SK-N-SH (cell line): ENCODE measurements at regions not wholly inside any gene's neighbourhood (a gene's known extent, or its start where the extent isn't known, plus 50 kb on each side); places are given as distances from the start of the nearest gene placed in this dataset.

Experiments used
- CTCF ChIA-PET: fragments of 300-600, 350-600 bp; formaldehyde crosslinking; extraction: SDS; loops from one replicate; lab custom pipeline; 2021; lab: Yijun Ruan, JAX
- POLR2A ChIA-PET: fragments of 350-600 bp; sonication (Branson Sonifier 250); formaldehyde crosslinking; extraction: SDS; loops from one replicate; lab custom pipeline; 2020; ENCODE audit warnings: antibody characterized with exemption, inconsistent platforms; lab: Yijun Ruan, JAX
- DNase-seq: peaks from one replicate; pipeline ENCODE4 v3.0.0; 2012
- H2AFZ ChIP-seq: fragments of 200-600 bp; sonication (generic); 2 replicates; pipeline ENCODE4 v1.8.1; 2016; ENCODE audit warnings: antibody characterized with exemption, mild to moderate bottlenecking, low read depth
- H3F3A ChIP-seq: fragments of 200-600 bp; sonication (generic); replicated peaks from 2 replicates; pipeline ENCODE3; 2016; ENCODE audit warnings: antibody characterized with exemption, mild to moderate bottlenecking; ENCODE audit not compliant: insufficient read depth
- H3K27ac ChIP-seq, 2 experiments: fragments of 200-500 bp in 1 of 2; fragments of 200-600 bp in 1 of 2; sonication (Bioruptor generic) in 1 of 2; sonication (generic), shearing (Covaris generic) in 1 of 2; 2 replicates each; pipeline versions ENCODE4 v1.5.1 to v1.6.1; 2014 to 2016; ENCODE audit warnings: low read depth in 2 of 2, inconsistent platforms in 1 of 2, low read length in 1 of 2, mild to moderate bottlenecking in 1 of 2, mixed read lengths in 1 of 2
- H3K27me3 ChIP-seq: fragments of 200-600 bp; sonication (generic), shearing (Covaris generic); 2 replicates; pipeline ENCODE4 v1.6.1; 2016; ENCODE audit warnings: mixed run types; ENCODE audit not compliant: insufficient read depth
- H3K36me3 ChIP-seq, 2 experiments: fragments of 200-500 bp in 1 of 2; fragments of 200-600 bp in 1 of 2; sonication (Bioruptor generic) in 1 of 2; sonication (generic) in 1 of 2; replicated peaks in 1 of 2; 2 replicates each; pipeline versions ENCODE3 to v1.5.1; 2014 to 2016; ENCODE audit warnings: low read length in 1 of 2, mild to moderate bottlenecking in 1 of 2; ENCODE audit not compliant: insufficient read depth in 2 of 2, control insufficient read depth in 1 of 2
- H3K4me1 ChIP-seq, 2 experiments: fragments of 200-500 bp in 1 of 2; fragments of 200-600 bp in 1 of 2; sonication (Bioruptor generic) in 1 of 2; sonication (generic), shearing (Covaris generic) in 1 of 2; 2 replicates each; pipeline versions ENCODE4 v1.5.1 to v1.6.1; 2014 to 2016; ENCODE audit warnings: low read depth in 1 of 2, low read length in 1 of 2, mixed run types in 1 of 2; ENCODE audit not compliant: insufficient read depth in 2 of 2, control insufficient read depth in 1 of 2
- H3K4me2 ChIP-seq: fragments of 200-600 bp; sonication (generic), shearing (Covaris generic); 2 replicates; pipeline ENCODE4 v1.6.1; 2017; ENCODE audit warnings: mixed run types
- H3K4me3 ChIP-seq, 2 experiments: fragments of 200-500 bp in 1 of 2; fragments of 200-600 bp in 1 of 2; sonication (Bioruptor generic) in 1 of 2; sonication (generic), shearing (Covaris generic) in 1 of 2; 2 replicates each; pipeline versions ENCODE4 v1.5.1 to v1.8.1; 2014 to 2016; ENCODE audit warnings: low read depth in 2 of 2, inconsistent platforms in 1 of 2, low read length in 1 of 2, mild to moderate bottlenecking in 1 of 2, mixed read lengths in 1 of 2, moderate library complexity in 1 of 2
- H3K79me2 ChIP-seq: fragments of 200-600 bp; sonication (generic); 2 replicates; pipeline ENCODE4 v1.8.1; 2017; ENCODE audit warnings: mild to moderate bottlenecking; ENCODE audit not compliant: insufficient read depth
- H3K9ac ChIP-seq: fragments of 200-600 bp; sonication (generic); 2 replicates; pipeline ENCODE4 v1.6.1; 2017; ENCODE audit warnings: mixed run types
- H3K9me2 ChIP-seq: fragments of 200-600 bp; sonication (generic); 2 replicates; pipeline ENCODE4 v1.6.1; 2017; ENCODE audit warnings: mixed run types
- H3K9me3 ChIP-seq: fragments of 200-600 bp; sonication (generic); 2 replicates; pipeline ENCODE4 v1.6.1; 2017; ENCODE audit warnings: mixed run types, mild to moderate bottlenecking, moderate library complexity
- H4K20me1 ChIP-seq: fragments of 200-600 bp; sonication (generic); 2 replicates; pipeline ENCODE4 v1.6.1; 2017; ENCODE audit warnings: mild to moderate bottlenecking, mixed run types; ENCODE audit not compliant: insufficient read depth
- CHD2 ChIP-seq: fragments of 150-350 bp; IDR thresholded peaks from 2 replicates; pipeline ENCODE4 v1.6.1; 2018; ENCODE audit warnings: low read length; ENCODE audit not compliant: partially characterized antibody
- CTCF ChIP-seq: fragments of 200-600 bp; sonication (generic); IDR thresholded peaks from 2 replicates; pipeline ENCODE4 v1.6.1; 2017; ENCODE audit warnings: antibody characterized with exemption, mild to moderate bottlenecking, moderate library complexity
- ELF1 ChIP-seq: IDR thresholded peaks from 2 replicates; pipeline ENCODE4 v1.4.0; 2012
- EZH2phosphoT487 ChIP-seq: fragments of 200-600 bp; sonication (generic); IDR thresholded peaks from 2 replicates; pipeline ENCODE4 v1.6.1; 2017; ENCODE audit warnings: low read depth, mixed run types, mild to moderate bottlenecking, antibody characterized with exemption, moderate library complexity, borderline replicate concordance
- GABPA ChIP-seq: IDR thresholded peaks from 2 replicates; pipeline ENCODE4 v1.4.0; 2012; ENCODE audit warnings: low read depth, mild to moderate bottlenecking
- GATA2 ChIP-seq: sonication (generic); formaldehyde crosslinking; IDR thresholded peaks from 2 replicates; pipeline ENCODE4 v1.5.0; 2020; ENCODE audit warnings: mild to moderate bottlenecking, missing genetic modification reagents
- MEF2A ChIP-seq: IDR thresholded peaks from 2 replicates; pipeline ENCODE4 v1.4.0; 2012; ENCODE audit warnings: low read depth, borderline replicate concordance
- MXI1 ChIP-seq: IDR thresholded peaks from 2 replicates; pipeline ENCODE4 v1.6.1; 2012; ENCODE audit warnings: mild to moderate bottlenecking, low read depth, low read length, improper control_type of control experiment
- NFIC ChIP-seq: IDR thresholded peaks from 2 replicates; pipeline ENCODE4 v1.4.0; 2012; ENCODE audit warnings: borderline replicate concordance
- NRF1 ChIP-seq: IDR thresholded peaks from 2 replicates; pipeline ENCODE4 v1.6.1; 2012; ENCODE audit warnings: low read depth, mild to moderate bottlenecking, low read length
- RCOR1 ChIP-seq: fragments of 150-350 bp; IDR thresholded peaks from 2 replicates; pipeline ENCODE4 v1.6.1; 2017; ENCODE audit warnings: antibody characterized with exemption, low read length
- RFX5 ChIP-seq: IDR thresholded peaks from 2 replicates; pipeline ENCODE4 v1.6.1; 2012; ENCODE audit warnings: mild to moderate bottlenecking, improper control_type of control experiment, low read length
- RXRA ChIP-seq: IDR thresholded peaks from 2 replicates; pipeline ENCODE4 v1.4.0; 2012; ENCODE audit warnings: low read depth, mild to moderate bottlenecking, borderline replicate concordance
- SIN3A ChIP-seq: IDR thresholded peaks from 2 replicates; pipeline ENCODE4 v1.6.1; 2012; ENCODE audit warnings: low read depth, mild to moderate bottlenecking, low read length, moderate library complexity, borderline replicate concordance
- SMC3 ChIP-seq: IDR thresholded peaks from 2 replicates; pipeline ENCODE4 v1.6.1; 2012; ENCODE audit warnings: low read depth, low read length, improper control_type of control experiment
- TCF12 ChIP-seq: IDR thresholded peaks from 2 replicates; pipeline ENCODE4 v1.4.0; 2012
- YY1 ChIP-seq: IDR thresholded peaks from 2 replicates; pipeline ENCODE4 v1.4.0; 2012; ENCODE audit warnings: low read depth, mild to moderate bottlenecking
- WGBS: methylation state at CpG from one replicate; pipeline ENCODE4 v1.1.6; 2017; ENCODE audit warnings: low lambda C conversion rate; 5-methylcytosine and 5-hydroxymethylcytosine counted together

DNA sequence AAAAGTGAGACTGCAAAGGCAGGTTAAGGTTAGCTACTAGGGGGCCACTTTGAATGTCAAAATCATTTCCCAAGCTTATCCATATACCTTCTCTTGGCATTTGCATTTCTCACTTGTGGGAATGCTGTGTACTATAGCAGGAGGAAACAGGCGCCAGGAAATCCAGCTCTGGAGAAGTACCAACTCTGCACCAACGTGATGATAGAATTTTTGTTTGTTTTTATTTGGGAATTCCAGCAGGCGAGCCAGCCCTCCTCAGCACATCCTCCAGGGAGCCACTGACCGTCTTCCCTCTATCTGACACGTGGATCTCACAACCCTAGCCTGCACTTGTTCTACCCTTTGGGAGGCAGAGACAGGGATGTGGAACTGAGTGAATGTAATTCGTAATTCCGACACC is 318.0 kb downstream of the ACTL7B start:
- Histone ChIP-seq H2AFZ (no peak overlapping the region), H3K79me2 (no peaks in the 10 kb centered on the region), H3K4me3 (no peak overlapping the region), H3F3A (no peaks in the 10 kb centered on the region), H3K27ac (no peak overlapping the region), H3K27me3 (no peaks in the 10 kb centered on the region), H3K9ac (no peak overlapping the region), H3K36me3 (no peaks in the 10 kb centered on the region), H3K4me1 (no peaks in the 10 kb centered on the region), H3K4me2 (no peak overlapping the region), H4K20me1 (no peaks in the 10 kb centered on the region), H3K9me3 (no peaks in the 10 kb centered on the region), H3K9me2 (no peaks in the 10 kb centered on the region)
- 48% methylated on average over 7 of the region's 7 CpGs for WGBS
- ChIA-PET CTCF (no interaction called here), POLR2A (no interaction called here)
- TF ChIP-seq YY1, result no peak
- no peak for TF ChIP-seq MEF2A
- TF ChIP-seq MXI1, result no peak
- no peak for TF ChIP-seq ELF1
- no peak for TF ChIP-seq RCOR1
- no peak for DNase-seq

GRCh38 chr9:108536836-108537601 is 318.8 kb downstream of the ACTL7B start:
- no peaks in the 10 kb centered on the region for H3F3A ChIP-seq
- ChIA-PET POLR2A (no interaction called here), CTCF (interaction anchor here (0.8 to 2.3 kb wide), 4 partner anchors 8 to 1071 kb away, joined by 3 to 6 read pairs (median 5); no protein-coding TSS in a partner anchor)

More at GRCh38 chr9:108536836-108537601, 318.8 kb downstream of the ACTL7B start:
- no peak overlapping the region for H3K4me2 ChIP-seq
- H3K9me2 ChIP-seq, result no peaks in the 10 kb centered on the region
- DNase-seq, result no peak
- H3K4me3 ChIP-seq, result no peak overlapping the region
- no peak for TF ChIP-seq CHD2
- no peak for TF ChIP-seq NRF1
- no peak for TF ChIP-seq SMC3
- TF ChIP-seq RFX5, result no peak
- TF ChIP-seq GATA2 (CRISPR knock-in tag), result no peak
- TF ChIP-seq GABPA, result no peak
- TF ChIP-seq ELF1, result no peak
- TF ChIP-seq SIN3A, result no peak
- TF ChIP-seq CTCF, result no peak
- TF ChIP-seq TCF12, result no peak
- TF ChIP-seq NFIC, result no peak
- no peak for TF ChIP-seq RXRA
- no peak for TF ChIP-seq EZH2phosphoT487
- TF ChIP-seq, all 33 proteins: peak for 0
- no peak overlapping the region for H2AFZ ChIP-seq
- H3K36me3 ChIP-seq, result no peaks in the 10 kb centered on the region
- WGBS, result 26% methylated on average over 2 of the region's 2 CpGs
- no peaks in the 10 kb centered on the region for H4K20me1 ChIP-seq
- no peaks in the 10 kb centered on the region for H3K27me3 ChIP-seq
- H3K4me1 ChIP-seq, result no peaks in the 10 kb centered on the region
- no peaks in the 10 kb centered on the region for H3K79me2 ChIP-seq
- H3K27ac ChIP-seq, result no peak overlapping the region
- no peaks in the 10 kb centered on the region for H3K9me3 ChIP-seq
- H3K9ac ChIP-seq, result no peak overlapping the region
